Cerebellar nuclear complex (tissue), 1 donor: ENCODE measurements at regions not wholly inside any gene's neighbourhood (a gene's known extent, or its start where the extent isn't known, plus 50 kb on each side); places are given as distances from the start of the nearest gene placed in this dataset.
A peak's percentile ranks its signal among the peaks of the same experiment; 100 is the strongest.

Experiments used
- DNase-seq, 2 experiments: peaks; one replicate each; lab custom pipeline; 2025; lab: John Stamatoyannopoulos, UW

- no peak for DNase-seq
Observed at GRCh38 chr6:43982084-43982625, 145.1 kb downstream of the MRPL14 start.

- DNase-seq = no peak
Observed at GRCh38 chr6:43981363-43981990, 145.8 kb downstream of the MRPL14 start.

- DNase-seq = no peak
Observed at GRCh38 chr6:43980004-43980795, 147.1 kb downstream of the MRPL14 start.

- DNase-seq = no peak
Observed at GRCh38 chr6:43979525-43979924, 147.7 kb downstream of the MRPL14 start.

GRCh38 chr6:43978473-43979346 lies 148.5 kb downstream of the MRPL14 start:
- DNase-seq = no peak

GRCh38 chr6:43977404-43978111 lies 149.7 kb downstream of the MRPL14 start:
- DNase-seq = no peak

GRCh38 chr6:43976706-43977403 lies 150.4 kb downstream of the MRPL14 start:
- no peak for DNase-seq

GRCh38 chr6:43974643-43975230 lies 152.5 kb downstream of the MRPL14 start:
- DNase-seq = no peak

- DNase-seq = no peak
Observed at GRCh38 chr6:43973357-43973756, 153.9 kb downstream of the MRPL14 start.

- DNase-seq = peak in 1 of 2 experiments; percentile 57
Observed at GRCh38 chr6:43972913-43973300, 154.3 kb downstream of the MRPL14 start.

GRCh38 chr6:43972179-43972912 lies 154.9 kb downstream of the MRPL14 start:
- DNase-seq = peak in 1 of 2 experiments; percentile 13

- DNase-seq = no peak
Observed at GRCh38 chr6:43971776-43972126, 155.5 kb downstream of the MRPL14 start.

- no peak for DNase-seq
Observed at GRCh38 chr6:43970913-43971775, 156.1 kb downstream of the MRPL14 start.

GRCh38 chr6:43970068-43970912 lies 157.0 kb downstream of the MRPL14 start:
- no peak for DNase-seq

GRCh38 chr6:43969158-43969981 lies 157.9 kb downstream of the MRPL14 start:
- no peak for DNase-seq

- DNase-seq = no peak
Observed at GRCh38 chr6:43968110-43968965, 158.9 kb downstream of the MRPL14 start.
